ENCODE measurements at regions not wholly inside any gene's neighbourhood (a gene's known extent, or its start where the extent isn't known, plus 50 kb on each side); places are given as distances from the start of the nearest gene placed in this dataset.

DNA sequence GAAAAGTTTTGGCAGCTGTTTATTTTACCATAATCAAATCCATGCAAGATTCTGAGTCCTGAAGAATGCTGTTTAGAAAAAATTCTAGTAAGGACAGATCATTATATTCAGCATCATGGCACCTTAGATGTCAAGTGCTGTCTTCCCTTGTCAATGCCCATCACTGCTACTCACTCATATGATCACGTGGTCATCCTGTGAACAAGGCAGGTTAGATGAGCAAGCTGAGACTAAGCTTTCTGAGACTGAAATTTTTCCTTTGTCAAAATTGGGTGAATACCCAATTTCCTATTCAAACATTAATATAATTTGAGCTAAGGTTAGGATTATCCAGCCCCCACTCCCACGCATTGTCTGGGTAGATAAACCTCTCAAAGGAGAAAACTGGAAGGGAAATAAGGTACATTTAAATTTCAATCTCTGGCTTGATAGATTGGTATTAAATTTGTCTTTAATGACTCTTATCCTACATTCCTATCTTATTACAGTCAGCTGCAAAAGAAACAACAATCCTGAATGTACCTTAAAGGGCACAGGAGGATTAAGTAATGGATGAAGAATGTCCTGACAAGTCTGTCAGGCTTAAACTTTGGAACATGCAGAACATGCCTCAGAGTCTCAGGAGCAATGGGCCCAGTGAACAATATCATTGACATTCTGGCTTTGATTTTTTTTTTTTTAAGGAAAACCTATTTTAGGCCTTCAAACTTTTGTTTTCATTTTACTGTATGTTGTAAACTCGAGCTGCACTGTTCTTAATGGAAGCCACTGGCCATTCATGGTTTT, 148.7 kb upstream of the RANBP3L start:
- Histone ChIP-seq H3K27ac (no peak overlapping the region), H3K9me3 (no peaks in the 10 kb centered on the region), H3K4me3 (no peak overlapping the region), H3K27me3 (no peaks in the 10 kb centered on the region), H3K4me1 (no peaks in the 10 kb centered on the region), H3K36me3 (no peaks in the 10 kb centered on the region)
- TF ChIP-seq, protein P1, sequence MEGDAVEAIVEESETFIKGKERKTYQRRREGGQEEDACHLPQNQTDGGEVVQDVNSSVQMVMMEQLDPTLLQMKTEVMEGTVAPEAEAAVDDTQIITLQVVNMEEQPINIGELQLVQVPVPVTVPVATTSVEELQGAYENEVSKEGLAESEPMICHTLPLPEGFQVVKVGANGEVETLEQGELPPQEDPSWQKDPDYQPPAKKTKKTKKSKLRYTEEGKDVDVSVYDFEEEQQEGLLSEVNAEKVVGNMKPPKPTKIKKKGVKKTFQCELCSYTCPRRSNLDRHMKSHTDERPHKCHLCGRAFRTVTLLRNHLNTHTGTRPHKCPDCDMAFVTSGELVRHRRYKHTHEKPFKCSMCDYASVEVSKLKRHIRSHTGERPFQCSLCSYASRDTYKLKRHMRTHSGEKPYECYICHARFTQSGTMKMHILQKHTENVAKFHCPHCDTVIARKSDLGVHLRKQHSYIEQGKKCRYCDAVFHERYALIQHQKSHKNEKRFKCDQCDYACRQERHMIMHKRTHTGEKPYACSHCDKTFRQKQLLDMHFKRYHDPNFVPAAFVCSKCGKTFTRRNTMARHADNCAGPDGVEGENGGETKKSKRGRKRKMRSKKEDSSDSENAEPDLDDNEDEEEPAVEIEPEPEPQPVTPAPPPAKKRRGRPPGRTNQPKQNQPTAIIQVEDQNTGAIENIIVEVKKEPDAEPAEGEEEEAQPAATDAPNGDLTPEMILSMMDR (IDR thresholded peaks at IDR 0.05), result no peak
- DNase-seq, result no peak
- intact Hi-C loops (cut with DNase I; ENCODE audit: low total_unique reads), result no loop called here

DNA sequence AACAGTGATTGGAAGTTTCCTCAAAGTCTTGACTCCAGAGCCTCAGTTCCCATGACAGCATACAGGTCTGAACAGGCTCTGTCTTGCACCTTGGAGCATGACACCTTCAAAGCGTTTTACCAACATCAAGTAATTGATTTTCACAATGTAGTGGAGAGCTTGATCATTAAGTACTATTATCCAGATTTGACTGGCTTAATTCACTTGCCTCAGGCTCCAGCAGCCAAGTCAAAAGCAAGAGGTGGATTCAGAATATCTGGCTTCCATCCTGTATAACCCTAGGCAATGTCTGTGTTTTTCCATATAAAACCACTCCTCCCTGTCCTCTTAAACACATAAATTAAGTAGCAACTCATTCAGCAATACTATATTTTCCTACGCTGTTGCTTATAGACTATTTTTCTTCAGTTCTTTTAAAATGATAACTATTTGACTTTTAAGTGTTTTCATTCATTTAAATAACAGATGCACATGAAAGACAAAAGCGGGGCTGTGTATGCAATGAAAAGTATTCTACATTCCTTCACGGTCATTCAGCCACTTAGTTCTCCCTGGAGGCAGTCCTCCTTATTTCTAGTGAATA, 150.8 kb upstream of the RANBP3L start:
- peaks cover 0 to 4% (median 2%) of the 10 kb centered on the region in 4 donors for H3K4me1 ChIP-seq
- no peaks in the 10 kb centered on the region for H3K36me3 ChIP-seq
- intact Hi-C loops (cut with DNase I; ENCODE audit: low total_unique reads), result no loop called here
- H3K27me3 ChIP-seq, result no peaks in the 10 kb centered on the region
- H3K27ac ChIP-seq, result no peak overlapping the region
- TF ChIP-seq, protein P1 (IDR thresholded peaks at IDR 0.05), result no peak
- no peaks in the 10 kb centered on the region for H3K9me3 ChIP-seq
- no peak for DNase-seq
- H3K4me3 ChIP-seq, result no peak overlapping the region

DNA sequence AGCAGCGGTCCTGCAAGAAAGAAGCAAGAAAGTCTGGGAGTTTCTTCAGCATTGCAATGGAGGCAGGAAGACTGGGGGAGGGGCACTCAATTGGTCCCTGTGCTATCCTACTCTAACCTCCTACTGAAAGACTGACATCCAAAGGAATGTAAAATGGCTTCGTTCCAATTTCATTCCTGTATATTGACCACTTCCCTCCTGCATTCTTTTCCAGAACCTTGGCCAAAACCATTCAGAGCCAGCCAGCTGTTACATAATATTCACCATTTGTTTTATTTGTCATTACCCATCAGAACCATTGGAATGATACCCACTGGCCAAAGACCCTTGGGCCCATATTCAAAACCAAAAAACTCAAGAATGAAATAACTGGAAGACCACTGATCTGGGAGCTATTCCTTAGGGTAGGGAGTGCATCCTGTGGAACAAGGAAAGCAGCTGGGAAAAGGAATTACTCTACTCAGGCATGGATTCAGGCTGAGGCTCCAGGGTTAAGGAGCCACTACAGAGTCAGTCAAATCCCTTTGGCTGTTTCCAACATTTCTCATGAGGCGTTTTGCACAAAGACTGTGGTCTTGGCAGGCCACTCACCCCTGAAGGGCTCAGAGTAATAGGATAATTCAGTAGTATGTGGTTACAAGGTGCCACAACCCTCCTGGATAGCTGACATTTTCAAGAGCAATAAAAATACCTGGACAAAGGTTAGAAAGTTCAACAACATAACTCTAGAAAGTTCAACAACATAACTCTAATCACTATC, 148.7 kb upstream of the SLC1A3 start:
- H3K9me3 ChIP-seq, result no peaks in the 10 kb centered on the region
- no peak for DNase-seq
- H3K36me3 ChIP-seq, result no peaks in the 10 kb centered on the region
- intact Hi-C loops (cut with DNase I; ENCODE audit: low total_unique reads), result no loop called here
- no peaks in the 10 kb centered on the region for H3K27me3 ChIP-seq
- TF ChIP-seq, protein P1 (IDR thresholded peaks at IDR 0.05), result no peak
- H3K27ac ChIP-seq, result no peak overlapping the region
- no peak overlapping the region for H3K4me3 ChIP-seq
- H3K4me1 ChIP-seq, result peaks cover 0 to 6% (median 2%) of the 10 kb centered on the region in 4 donors

DNA sequence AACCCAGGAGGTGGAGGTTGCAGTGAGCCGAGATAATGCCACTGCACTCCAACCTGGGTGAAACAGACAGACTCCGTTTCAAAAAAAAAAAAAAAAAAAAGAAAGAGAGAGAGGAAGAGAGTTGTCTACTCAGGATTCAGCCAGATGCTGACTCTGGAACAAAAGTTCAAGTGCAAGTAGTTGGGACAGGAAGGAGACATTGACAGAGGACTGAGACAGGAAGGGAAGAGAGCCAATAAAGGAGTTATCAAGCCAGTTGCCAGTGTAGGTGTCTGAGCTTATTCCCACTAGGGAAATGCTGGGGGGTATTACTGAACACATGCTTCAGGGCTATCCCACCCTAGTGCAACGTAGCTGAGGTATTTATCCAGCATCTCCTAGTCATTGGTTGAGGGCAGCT, 147.7 kb upstream of the SLC1A3 start:
- DNase-seq, result no peak
- H3K4me1 ChIP-seq, result peaks cover 0 to 6% (median 2%) of the 10 kb centered on the region in 4 donors
- no peaks in the 10 kb centered on the region for H3K9me3 ChIP-seq
- H3K36me3 ChIP-seq, result no peaks in the 10 kb centered on the region
- intact Hi-C loops (cut with DNase I; ENCODE audit: low total_unique reads), result no loop called here
- no peak overlapping the region for H3K27ac ChIP-seq
- no peak overlapping the region for H3K4me3 ChIP-seq
- TF ChIP-seq, protein P1 (IDR thresholded peaks at IDR 0.05), result no peak
- H3K27me3 ChIP-seq, result no peaks in the 10 kb centered on the region

DNA sequence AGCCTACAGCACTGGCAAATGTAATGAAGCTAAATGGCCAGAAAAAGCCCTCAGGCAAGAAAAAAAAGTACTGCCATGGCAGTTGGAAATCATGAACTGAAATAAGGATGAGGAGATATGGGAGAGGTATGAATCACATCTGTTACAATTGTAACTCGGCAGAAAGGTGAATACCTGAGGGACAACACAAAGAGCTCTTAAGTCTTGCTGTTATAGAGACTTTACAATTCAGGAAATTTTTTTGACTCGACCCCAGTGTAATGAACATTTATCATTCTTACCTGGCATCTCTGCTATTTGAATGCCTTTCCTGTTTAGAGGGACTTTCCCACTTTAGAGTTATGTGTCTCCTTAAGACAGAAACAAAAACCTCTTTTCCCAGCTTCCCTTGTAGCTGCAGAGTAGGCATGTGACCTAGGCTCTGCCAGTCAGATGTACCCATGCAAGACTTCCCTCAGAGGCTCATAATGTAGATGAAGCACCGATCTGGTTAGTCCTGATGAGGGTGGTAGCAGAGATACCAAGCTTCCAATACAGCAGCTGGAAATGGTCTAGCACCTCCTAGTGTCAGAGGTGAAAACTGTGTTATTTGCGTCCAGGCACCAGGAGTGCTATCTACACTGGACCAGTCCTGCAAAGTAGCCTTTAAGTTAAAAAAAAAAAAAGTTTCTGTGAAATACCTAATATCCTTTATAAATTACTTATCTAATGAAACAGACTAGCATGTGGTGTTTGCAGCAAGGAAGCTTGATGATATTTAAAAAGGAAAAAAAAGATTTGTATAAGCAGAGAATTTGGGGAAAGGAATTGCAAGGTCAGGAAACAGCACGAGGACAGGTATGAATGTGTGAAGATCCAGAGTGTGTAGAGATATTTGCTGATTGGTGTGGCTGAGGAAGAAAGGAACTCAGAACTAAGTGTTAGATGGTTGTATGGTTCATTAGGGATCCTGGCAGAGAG, 146.9 kb upstream of the SLC1A3 start:
- H3K27me3 ChIP-seq, result no peaks in the 10 kb centered on the region
- H3K27ac ChIP-seq, result no peak overlapping the region
- DNase-seq, result no peak
- no peaks in the 10 kb centered on the region for H3K36me3 ChIP-seq
- H3K4me1 ChIP-seq, result peaks cover 0 to 6% (median 2%) of the 10 kb centered on the region in 4 donors
- no peaks in the 10 kb centered on the region for H3K9me3 ChIP-seq
- H3K4me3 ChIP-seq, result no peak overlapping the region
- TF ChIP-seq, protein P1 (IDR thresholded peaks at IDR 0.05), result no peak
- intact Hi-C loops (cut with DNase I; ENCODE audit: low total_unique reads), result no loop called here

All from tibial artery (tissue), 4 donors.